GM21526 (cell line): ENCODE measurements at regions not wholly inside any gene's neighbourhood (a gene's known extent, or its start where the extent isn't known, plus 50 kb on each side); places are given as distances from the start of the nearest gene placed in this dataset.
A peak's percentile ranks its signal among the peaks of the same experiment; 100 is the strongest.
"Not testable (repeated sequence)": the region's sequence is repeated elsewhere in the genome, so short reads cannot be mapped to it uniquely, and the experiment has no call there.

ENCODE experiments used
- ATAC-seq: cut with Tn5 transposase; IDR thresholded peaks from one replicate; pipeline ENCODE4 v1.9.1; 2021; ENCODE audit warnings: moderate library complexity; ENCODE audit not compliant: unreplicated experiment, low FRiP score

GRCh38 chr19:41495589-41495988, 52.6 kb downstream of the ERICH4 start:
- no peak for ATAC-seq

GRCh38 chr19:41499899-41500298, 56.9 kb downstream of the ERICH4 start:
- ATAC-seq = no peak

- no peak for ATAC-seq
These were observed 57.5 kb downstream of the ERICH4 start for GRCh38 chr19:41500443-41500842.

GRCh38 chr19:41501854-41502253, 58.9 kb downstream of the ERICH4 start:
- ATAC-seq = no peak

GRCh38 chr19:41505105-41505504, 62.1 kb downstream of the ERICH4 start:
- no peak for ATAC-seq

- no peak for ATAC-seq
These were observed 65.5 kb upstream of the CEACAM21 start for GRCh38 chr19:41510484-41510883.

- ATAC-seq = no peak
These were observed 64.3 kb upstream of the CEACAM21 start for GRCh38 chr19:41511628-41512027.

GRCh38 chr19:41515015-41515652, 60.8 kb upstream of the CEACAM21 start:
- ATAC-seq = no peak

- not testable (repeated sequence) for ATAC-seq
These were observed 59.4 kb upstream of the CEACAM21 start for GRCh38 chr19:41516292-41517171.

- no peak for ATAC-seq
These were observed 57.8 kb upstream of the CEACAM21 start for GRCh38 chr19:41518141-41518540.

GRCh38 chr19:41521138-41521930, 54.6 kb upstream of the CEACAM21 start:
- ATAC-seq = peak; percentile 52

GRCh38 chr19:41521931-41522555, 53.9 kb upstream of the CEACAM21 start:
- peak; percentile 41 for ATAC-seq

- no peak for ATAC-seq
These were observed 50.0 kb upstream of the CEACAM21 start for GRCh38 chr19:41525989-41526388.
